DND-41 (cell line): ENCODE measurements at regions not wholly inside any gene's neighbourhood (a gene's known extent, or its start where the extent isn't known, plus 50 kb on each side); places are given as distances from the start of the nearest gene placed in this dataset.

ENCODE experiments used
- ATAC-seq: fragments of 200-7000 bp; cut with Tn5 transposase; 3 replicates; pipeline ENCODE4 v1.9.1; 2021; ENCODE audit warnings: low read depth; ENCODE audit not compliant: insufficient read depth
- DNase-seq: peaks from one replicate; pipeline ENCODE4 v3.0.0-alpha.2; 2020
- H2AFZ ChIP-seq: 2 replicates; pipeline ENCODE4 v1.6.0; 2012; ENCODE audit warnings: low read depth, low read length
- H3K27ac ChIP-seq: 2 replicates; pipeline ENCODE4 v1.5.1; 2012; ENCODE audit warnings: low read length, inconsistent platforms
- H3K27me3 ChIP-seq: fragments of 200-600 bp; sonication (generic); 2 replicates; pipeline ENCODE4 v1.6.0; 2012; ENCODE audit warnings: low read length, mild to moderate bottlenecking, inconsistent platforms; ENCODE audit not compliant: insufficient read depth, poor library complexity
- H3K36me3 ChIP-seq: 2 replicates; pipeline ENCODE4 v1.5.1; 2012; ENCODE audit warnings: low read length, inconsistent platforms; ENCODE audit not compliant: insufficient read depth
- H3K4me1 ChIP-seq: 2 replicates; pipeline ENCODE4 v1.5.1; 2012; ENCODE audit warnings: mild to moderate bottlenecking, low read length; ENCODE audit not compliant: insufficient read depth
- H3K4me2 ChIP-seq: 2 replicates; pipeline ENCODE4 v1.6.0; 2012; ENCODE audit warnings: mild to moderate bottlenecking, moderate library complexity, low read length, inconsistent platforms; ENCODE audit not compliant: insufficient read depth
- H3K4me3 ChIP-seq, 2 experiments: fragments of 200-600 bp in 1 of 2; shearing (Covaris generic) in 1 of 2; 2 replicates each; pipeline ENCODE4 v1.5.1; 2012 to 2016; ENCODE audit warnings: inconsistent platforms in 2 of 2, low read length in 2 of 2, mild to moderate bottlenecking in 2 of 2, low read depth in 1 of 2, moderate library complexity in 1 of 2
- H3K79me2 ChIP-seq: 2 replicates; pipeline ENCODE4 v1.6.0; 2012; ENCODE audit warnings: low read length, inconsistent platforms; ENCODE audit not compliant: insufficient read depth
- H3K9ac ChIP-seq: 2 replicates; pipeline ENCODE4 v1.6.0; 2012; ENCODE audit warnings: low read depth, mild to moderate bottlenecking, inconsistent platforms, low read length, moderate library complexity
- H3K9me3 ChIP-seq: 2 replicates; pipeline ENCODE4 v1.5.1; 2012; ENCODE audit warnings: low read length, moderate library complexity, mild to moderate bottlenecking, inconsistent platforms; ENCODE audit not compliant: insufficient read depth, severe bottlenecking
- H4K20me1 ChIP-seq: 2 replicates; pipeline ENCODE4 v1.6.0; 2012; ENCODE audit warnings: low read length; ENCODE audit not compliant: insufficient read depth
- EZH2 ChIP-seq: IDR thresholded peaks from 3 replicates; pipeline ENCODE4 v1.6.1; 2012; ENCODE audit warnings: borderline replicate concordance, low read depth, mild to moderate bottlenecking, moderate library complexity, low read length, inconsistent platforms; ENCODE audit not compliant: severe bottlenecking
- TF ChIP-seq, protein P1 (sequence below): IDR thresholded peaks from 2 replicates; pipeline ENCODE4 v1.5.1; 2012; ENCODE audit warnings: borderline replicate concordance, low read length, moderate library complexity, mild to moderate bottlenecking; ENCODE audit not compliant: poor library complexity, severe bottlenecking; ENCODE audit errors: extremely low read depth

DNA sequence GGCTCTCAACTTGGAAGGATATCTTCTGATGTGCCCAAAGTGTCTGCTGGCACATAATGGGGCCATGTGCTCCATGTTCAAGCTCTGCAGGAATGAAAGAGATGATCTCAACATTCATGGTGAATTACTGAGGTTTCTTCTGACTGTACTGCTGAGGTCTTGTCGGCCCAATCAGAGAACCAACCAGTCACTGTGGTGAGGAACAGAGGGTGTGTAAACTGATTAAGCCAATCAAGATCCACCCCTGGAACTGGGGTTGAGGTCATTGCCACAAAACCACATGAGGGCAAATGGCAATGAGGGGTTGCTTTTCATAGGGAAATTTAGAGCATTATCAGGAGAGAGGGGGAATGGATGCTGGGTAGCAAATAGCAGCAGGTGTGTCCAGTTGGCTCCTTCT lies 152.3 kb upstream of the RAG2 start:
- H4K20me1 ChIP-seq: no peaks in the 10 kb centered on the region
- H3K79me2 ChIP-seq: no peaks in the 10 kb centered on the region
- no peak overlapping the region for H3K9ac ChIP-seq
- no peak overlapping the region for H3K4me3 ChIP-seq
- no peak overlapping the region for H3K4me2 ChIP-seq
- no peak overlapping the region for H2AFZ ChIP-seq
- ATAC-seq (peak; percentile 53), DNase-seq (peak; percentile 48)
- no peak for TF ChIP-seq EZH2
- TF ChIP-seq, protein P1, sequence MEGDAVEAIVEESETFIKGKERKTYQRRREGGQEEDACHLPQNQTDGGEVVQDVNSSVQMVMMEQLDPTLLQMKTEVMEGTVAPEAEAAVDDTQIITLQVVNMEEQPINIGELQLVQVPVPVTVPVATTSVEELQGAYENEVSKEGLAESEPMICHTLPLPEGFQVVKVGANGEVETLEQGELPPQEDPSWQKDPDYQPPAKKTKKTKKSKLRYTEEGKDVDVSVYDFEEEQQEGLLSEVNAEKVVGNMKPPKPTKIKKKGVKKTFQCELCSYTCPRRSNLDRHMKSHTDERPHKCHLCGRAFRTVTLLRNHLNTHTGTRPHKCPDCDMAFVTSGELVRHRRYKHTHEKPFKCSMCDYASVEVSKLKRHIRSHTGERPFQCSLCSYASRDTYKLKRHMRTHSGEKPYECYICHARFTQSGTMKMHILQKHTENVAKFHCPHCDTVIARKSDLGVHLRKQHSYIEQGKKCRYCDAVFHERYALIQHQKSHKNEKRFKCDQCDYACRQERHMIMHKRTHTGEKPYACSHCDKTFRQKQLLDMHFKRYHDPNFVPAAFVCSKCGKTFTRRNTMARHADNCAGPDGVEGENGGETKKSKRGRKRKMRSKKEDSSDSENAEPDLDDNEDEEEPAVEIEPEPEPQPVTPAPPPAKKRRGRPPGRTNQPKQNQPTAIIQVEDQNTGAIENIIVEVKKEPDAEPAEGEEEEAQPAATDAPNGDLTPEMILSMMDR: no peak
- H3K27ac ChIP-seq: no peak overlapping the region
- H3K36me3 ChIP-seq: no peaks in the 10 kb centered on the region
- H3K4me1 ChIP-seq: peaks cover 19% of the 10 kb centered on the region
- H3K27me3 ChIP-seq: no peaks in the 10 kb centered on the region
- no peaks in the 10 kb centered on the region for H3K9me3 ChIP-seq

DNA sequence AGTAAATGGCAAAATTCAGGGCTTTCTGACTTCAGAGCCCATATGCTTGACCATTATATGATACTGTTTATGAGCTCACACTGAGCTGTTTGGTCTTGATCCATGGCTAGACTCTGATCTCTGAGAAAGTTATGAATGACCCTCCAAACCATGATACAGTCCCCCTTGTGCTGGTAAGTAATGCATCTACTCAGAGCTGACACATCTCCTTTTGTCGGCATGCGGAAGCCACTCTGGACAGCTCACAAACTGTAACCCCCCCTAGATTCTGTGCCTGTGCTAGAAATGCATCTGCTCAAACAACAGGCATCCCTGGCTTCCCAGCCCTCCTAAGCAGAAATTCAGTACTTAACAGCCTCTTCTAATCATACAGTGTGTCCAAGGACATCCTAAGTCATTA lies 150.8 kb upstream of the RAG2 start:
- no peak overlapping the region for H3K4me2 ChIP-seq
- no peak for ATAC-seq
- no peak overlapping the region for H3K27ac ChIP-seq
- peaks cover 32% of the 10 kb centered on the region for H3K4me1 ChIP-seq
- no peaks in the 10 kb centered on the region for H3K27me3 ChIP-seq
- H3K79me2 ChIP-seq: no peaks in the 10 kb centered on the region
- TF ChIP-seq, protein P1: no peak
- TF ChIP-seq EZH2: no peak
- H3K36me3 ChIP-seq: no peaks in the 10 kb centered on the region
- no peak overlapping the region for H2AFZ ChIP-seq
- no peaks in the 10 kb centered on the region for H3K9me3 ChIP-seq
- H3K4me3 ChIP-seq: no peak overlapping the region
- no peak for DNase-seq
- H4K20me1 ChIP-seq: no peaks in the 10 kb centered on the region
- no peak overlapping the region for H3K9ac ChIP-seq

DNA sequence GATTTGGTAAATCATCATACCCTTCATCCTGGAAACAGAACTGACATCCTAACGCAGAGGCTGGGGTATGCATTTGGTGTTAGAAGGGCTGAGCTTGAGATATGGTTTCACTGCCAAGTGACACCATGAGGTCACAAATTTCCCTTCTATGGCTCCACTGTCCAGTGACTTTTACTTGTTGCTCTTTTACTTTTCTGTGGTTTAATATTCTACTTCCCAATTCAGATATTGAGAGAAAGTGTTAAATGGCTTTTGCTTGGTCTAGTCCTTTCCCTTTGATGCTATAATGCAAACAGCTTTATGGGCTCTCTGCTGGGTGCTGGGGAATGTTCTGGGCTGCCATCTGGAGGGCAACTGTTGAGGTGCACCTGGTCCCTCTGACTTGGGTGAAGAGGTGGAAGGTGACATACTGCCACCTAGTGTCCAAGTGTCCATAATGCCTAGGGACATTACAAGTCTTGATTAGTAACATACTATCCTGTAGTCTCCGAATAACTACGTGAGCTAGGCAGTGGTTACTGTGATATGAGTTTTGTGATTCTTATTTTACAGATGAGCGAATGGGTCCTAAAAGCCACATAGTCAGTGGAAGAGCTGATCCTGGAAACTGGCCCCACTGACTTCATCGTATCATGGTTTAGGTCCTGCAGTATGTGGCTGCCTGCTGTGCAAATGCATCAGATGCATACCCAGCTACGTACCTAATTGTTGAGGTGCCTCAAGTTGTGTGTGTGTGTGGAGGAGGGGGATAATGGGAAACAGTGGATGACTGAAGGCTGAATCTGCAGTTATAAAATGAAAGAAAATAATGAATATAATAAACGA lies 149.1 kb upstream of the RAG2 start:
- H3K9ac ChIP-seq: peak overlapping the region; percentile 17
- H4K20me1 ChIP-seq: no peaks in the 10 kb centered on the region
- DNase-seq: peak; percentile 95
- peaks cover 37% of the 10 kb centered on the region for H3K4me1 ChIP-seq
- no peak for TF ChIP-seq EZH2
- TF ChIP-seq, protein P1: peak; percentile 100
- H3K4me3 ChIP-seq: no peak overlapping the region
- H3K79me2 ChIP-seq: no peaks in the 10 kb centered on the region
- H3K4me2 ChIP-seq: peak overlapping the region; percentile 47; the same call in 1 of the 2 replicates
- no peaks in the 10 kb centered on the region for H3K9me3 ChIP-seq
- peak overlapping the region; percentile 76 for H3K27ac ChIP-seq
- ATAC-seq: peak; percentile 90
- H3K36me3 ChIP-seq: no peaks in the 10 kb centered on the region
- H3K27me3 ChIP-seq: no peaks in the 10 kb centered on the region
- peak overlapping the region; percentile 51; the same call in 1 of the 2 replicates for H2AFZ ChIP-seq
